Osteoblast (primary cell): ENCODE measurements at regions not wholly inside any gene's neighbourhood (a gene's known extent, or its start where the extent isn't known, plus 50 kb on each side); places are given as distances from the start of the nearest gene placed in this dataset.

Experiments used
- DNase-seq: peaks from one replicate; pipeline ENCODE4 v3.0.0; 2011; ENCODE audit warnings: low spot score, mixed read lengths; ENCODE audit not compliant: insufficient read length; ENCODE audit errors: missing footprints
- H2AFZ ChIP-seq: 2 replicates; pipeline ENCODE4 v1.6.0; 2011; ENCODE audit warnings: mild to moderate bottlenecking, low read length
- H3K27ac ChIP-seq: 2 replicates; pipeline ENCODE4 v1.5.1; 2011; ENCODE audit warnings: mild to moderate bottlenecking, low read depth, low read length, moderate library complexity
- H3K27me3 ChIP-seq: 2 replicates; pipeline ENCODE4 v1.6.0; 2012; ENCODE audit warnings: mild to moderate bottlenecking, control low read depth, inconsistent platforms, low read length, moderate library complexity; ENCODE audit not compliant: insufficient read depth
- H3K36me3 ChIP-seq: 2 replicates; pipeline ENCODE4 v1.5.1; 2011; ENCODE audit warnings: mild to moderate bottlenecking, low read length, control low read depth, moderate library complexity; ENCODE audit not compliant: insufficient read depth
- H3K4me1 ChIP-seq: 2 replicates; pipeline ENCODE4 v1.5.1; 2011; ENCODE audit warnings: mild to moderate bottlenecking, low read length, control low read depth, moderate library complexity; ENCODE audit not compliant: insufficient read depth
- H3K4me2 ChIP-seq: 2 replicates; pipeline ENCODE4 v1.6.0; 2011; ENCODE audit warnings: mild to moderate bottlenecking, low read length; ENCODE audit not compliant: insufficient read depth
- H3K4me3 ChIP-seq: fragments of 200-600 bp; sonication (generic); 3 replicates; pipeline ENCODE4 v1.5.1; 2012; ENCODE audit warnings: mild to moderate bottlenecking, low read length, inconsistent platforms; ENCODE audit not compliant: insufficient read depth
- H3K79me2 ChIP-seq: 2 replicates; pipeline ENCODE4 v1.6.0; 2012; ENCODE audit warnings: mild to moderate bottlenecking, low read length, control low read depth, inconsistent platforms; ENCODE audit not compliant: insufficient read depth
- H3K9me3 ChIP-seq: 2 replicates; pipeline ENCODE4 v1.5.1; 2011; ENCODE audit warnings: low read depth, low read length, control low read depth
- H4K20me1 ChIP-seq: 2 replicates; pipeline ENCODE4 v1.6.0; 2012; ENCODE audit warnings: mild to moderate bottlenecking, low read length, control low read depth; ENCODE audit not compliant: insufficient read depth
- CTCF ChIP-seq: IDR thresholded peaks from 2 replicates; pipeline ENCODE4 v1.5.1; 2011; ENCODE audit warnings: mild to moderate bottlenecking, low read depth, low read length, moderate library complexity; ENCODE audit errors: extremely low read depth

GRCh38 chr4:123667496-123667895, 270.9 kb downstream of the SPRY1 start:
- Histone ChIP-seq H3K4me3 (no peak overlapping the region), H3K9me3 (no peaks in the 10 kb centered on the region), H3K27me3 (no peaks in the 10 kb centered on the region), H4K20me1 (no peaks in the 10 kb centered on the region), H2AFZ (no peak overlapping the region), H3K4me1 (no peaks in the 10 kb centered on the region), H3K79me2 (no peaks in the 10 kb centered on the region), H3K4me2 (no peak overlapping the region), H3K27ac (no peak overlapping the region), H3K36me3 (no peaks in the 10 kb centered on the region)
- no peak for TF ChIP-seq CTCF
- peak; percentile 86 for DNase-seq

- TF ChIP-seq CTCF = no peak
- no peak overlapping the region for H2AFZ ChIP-seq
- no peaks in the 10 kb centered on the region for H3K4me1 ChIP-seq
- H3K4me2 ChIP-seq = no peak overlapping the region
- no peaks in the 10 kb centered on the region for H4K20me1 ChIP-seq
- no peaks in the 10 kb centered on the region for H3K36me3 ChIP-seq
- H3K79me2 ChIP-seq = no peaks in the 10 kb centered on the region
- no peaks in the 10 kb centered on the region for H3K9me3 ChIP-seq
- H3K4me3 ChIP-seq = no peak overlapping the region
- no peak overlapping the region for H3K27ac ChIP-seq
- DNase-seq = no peak
- H3K27me3 ChIP-seq = no peaks in the 10 kb centered on the region
These were observed 271.4 kb downstream of the SPRY1 start for GRCh38 chr4:123667991-123668390.

- no peak overlapping the region for H3K4me3 ChIP-seq
- peak overlapping the region; percentile 38 for H2AFZ ChIP-seq
- no peaks in the 10 kb centered on the region for H3K36me3 ChIP-seq
- H3K4me1 ChIP-seq = peaks cover 4% of the 10 kb centered on the region
- no peaks in the 10 kb centered on the region for H3K9me3 ChIP-seq
- DNase-seq = no peak
- no peak overlapping the region for H3K27ac ChIP-seq
- H4K20me1 ChIP-seq = no peaks in the 10 kb centered on the region
- H3K79me2 ChIP-seq = no peaks in the 10 kb centered on the region
- H3K27me3 ChIP-seq = no peaks in the 10 kb centered on the region
- TF ChIP-seq CTCF = no peak
- no peak overlapping the region for H3K4me2 ChIP-seq
These were observed 275.2 kb downstream of the SPRY1 start for GRCh38 chr4:123671636-123672404.

- no peak for DNase-seq
- H3K36me3 ChIP-seq = no peaks in the 10 kb centered on the region
- H3K79me2 ChIP-seq = no peaks in the 10 kb centered on the region
- H3K27me3 ChIP-seq = no peaks in the 10 kb centered on the region
- H3K9me3 ChIP-seq = no peaks in the 10 kb centered on the region
- H3K27ac ChIP-seq = no peak overlapping the region
- no peak overlapping the region for H3K4me2 ChIP-seq
- peaks cover 4% of the 10 kb centered on the region for H3K4me1 ChIP-seq
- peak overlapping the region; percentile 12 for H2AFZ ChIP-seq
- no peaks in the 10 kb centered on the region for H4K20me1 ChIP-seq
- no peak overlapping the region for H3K4me3 ChIP-seq
- no peak for TF ChIP-seq CTCF
These were observed 276.4 kb downstream of the SPRY1 start for GRCh38 chr4:123672987-123673386.
